Esophagus muscularis mucosa (tissue), 4 donors: ENCODE measurements at regions not wholly inside any gene's neighbourhood (a gene's known extent, or its start where the extent isn't known, plus 50 kb on each side); places are given as distances from the start of the nearest gene placed in this dataset.

Experiments used
- EP300 ChIP-seq: sonication (generic); formaldehyde crosslinking; IDR thresholded peaks from one replicate; pipeline ENCODE4 v1.6.1; 2017; ENCODE audit warnings: antibody characterized with exemption
- POLR2A ChIP-seq: fragments of 450-650 bp; IDR thresholded peaks from one replicate; pipeline ENCODE4 v1.6.1; 2017; ENCODE audit warnings: antibody characterized with exemption, moderate library complexity, mild to moderate bottlenecking, low read depth
- TF ChIP-seq, protein P1 (sequence below), 3 experiments: fragments of 200-600 bp in 2 of 3; fragments of 450-650 bp in 1 of 3; sonication (generic) in 2 of 3; IDR thresholded peaks; one replicate each; pipeline ENCODE4 v1.5.1; 2017 to 2019; ENCODE audit warnings: antibody characterized with exemption in 3 of 3, mild to moderate bottlenecking in 2 of 3, moderate library complexity in 1 of 3

DNA sequence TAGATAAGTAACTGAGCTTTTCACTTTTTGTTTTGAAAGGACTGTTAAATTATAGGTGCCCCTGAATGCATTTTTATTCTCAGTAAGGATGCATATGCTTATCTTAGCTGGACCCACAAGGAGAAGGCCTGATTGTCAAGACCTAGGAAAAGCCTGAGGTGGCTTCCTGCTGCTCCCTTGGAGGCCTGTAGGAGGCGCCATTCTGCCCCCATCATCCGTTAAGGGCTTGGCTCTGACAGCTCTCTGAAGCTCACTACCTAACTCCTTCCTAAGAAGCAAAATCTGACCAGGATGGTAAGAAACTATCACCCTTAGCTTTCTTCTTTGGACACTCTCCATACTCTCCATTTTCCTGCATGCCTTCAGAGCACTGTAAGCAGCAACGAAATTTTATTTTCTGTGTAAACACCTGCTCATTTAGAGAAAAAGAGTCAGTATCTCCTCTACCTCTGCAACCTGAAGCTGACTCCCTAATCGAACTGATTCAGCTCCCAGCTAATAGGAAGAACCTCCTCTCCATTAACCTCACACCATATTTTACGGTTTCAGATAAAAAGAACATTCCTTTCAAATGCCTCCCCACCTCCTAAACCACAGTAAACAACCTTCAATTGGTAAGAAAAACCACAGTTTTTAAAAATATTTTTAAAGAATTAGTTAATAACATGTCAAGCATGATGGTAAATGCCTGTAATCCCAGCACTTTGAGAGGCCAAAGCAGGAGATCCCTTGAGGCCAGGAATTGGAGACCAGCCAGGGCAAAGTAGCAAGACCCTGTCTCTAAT lies 73.4 kb upstream of the EDNRA start:
- TF ChIP-seq POLR2A, result no peak
- TF ChIP-seq, protein P1, sequence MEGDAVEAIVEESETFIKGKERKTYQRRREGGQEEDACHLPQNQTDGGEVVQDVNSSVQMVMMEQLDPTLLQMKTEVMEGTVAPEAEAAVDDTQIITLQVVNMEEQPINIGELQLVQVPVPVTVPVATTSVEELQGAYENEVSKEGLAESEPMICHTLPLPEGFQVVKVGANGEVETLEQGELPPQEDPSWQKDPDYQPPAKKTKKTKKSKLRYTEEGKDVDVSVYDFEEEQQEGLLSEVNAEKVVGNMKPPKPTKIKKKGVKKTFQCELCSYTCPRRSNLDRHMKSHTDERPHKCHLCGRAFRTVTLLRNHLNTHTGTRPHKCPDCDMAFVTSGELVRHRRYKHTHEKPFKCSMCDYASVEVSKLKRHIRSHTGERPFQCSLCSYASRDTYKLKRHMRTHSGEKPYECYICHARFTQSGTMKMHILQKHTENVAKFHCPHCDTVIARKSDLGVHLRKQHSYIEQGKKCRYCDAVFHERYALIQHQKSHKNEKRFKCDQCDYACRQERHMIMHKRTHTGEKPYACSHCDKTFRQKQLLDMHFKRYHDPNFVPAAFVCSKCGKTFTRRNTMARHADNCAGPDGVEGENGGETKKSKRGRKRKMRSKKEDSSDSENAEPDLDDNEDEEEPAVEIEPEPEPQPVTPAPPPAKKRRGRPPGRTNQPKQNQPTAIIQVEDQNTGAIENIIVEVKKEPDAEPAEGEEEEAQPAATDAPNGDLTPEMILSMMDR (IDR thresholded peaks at IDR 0.05), result no peak
- TF ChIP-seq EP300, result no peak
